GM12878 (cell line): ENCODE measurements at regions not wholly inside any gene's neighbourhood (a gene's known extent, or its start where the extent isn't known, plus 50 kb on each side); places are given as distances from the start of the nearest gene placed in this dataset.
"Not testable (repeated sequence)": the region's sequence is repeated elsewhere in the genome, so short reads cannot be mapped to it uniquely, and the experiment has no call there.

ENCODE experiments used
- ATAC-seq: fragments of 200-7000 bp; cut with Tn5 transposase; 3 replicates; pipeline ENCODE4 v1.9.1; 2020; ENCODE audit warnings: mild to moderate bottlenecking, moderate library complexity
- BruUV-seq: library from RNA; stranded (reverse); fragments of 400-500 nt; replicated peaks from 2 replicates; lab custom pipeline; 2021; lab: Mats Ljungman, UMichigan
- CTCF ChIA-PET: fragments of 300-600 bp; sonication (Branson Sonifier 250); formaldehyde crosslinking; extraction: SDS; loops from one replicate; lab custom pipeline; 2021; ENCODE audit warnings: inconsistent platforms; lab: Yijun Ruan, JAX
- POLR2A ChIA-PET: fragments of 350-600 bp; formaldehyde crosslinking; extraction: SDS; loops from one replicate; lab custom pipeline; 2021; ENCODE audit warnings: inconsistent platforms; lab: Charles Lee
- RAD21 ChIA-PET: fragments of 300-600 bp; sonication (Branson Sonifier 250); formaldehyde crosslinking; loops from one replicate; lab custom pipeline; 2023; ENCODE audit warnings: antibody characterized with exemption; ENCODE audit not compliant: unreplicated experiment; lab: Charles Lee
- SMC1A ChIA-PET: fragments of 300-600 bp; sonication (Branson Sonifier 250); formaldehyde crosslinking; loops from one replicate; lab custom pipeline; 2023; ENCODE audit not compliant: unreplicated experiment, uncharacterized antibody; lab: Charles Lee
- DNase-seq: peaks from one replicate; pipeline ENCODE4 v3.0.0-alpha.2; 2011; ENCODE audit warnings: low read depth, low spot score
- FAIRE-seq: peaks from 3 replicates; lab custom pipeline; 2011; peaks lifted over from hg19 to GRCh38; lab: Jason Lieb, UNC
- H2AFZ ChIP-seq: 2 replicates; pipeline ENCODE4 v1.6.0; 2011; ENCODE audit warnings: low read depth, low read length, control low read depth; ENCODE audit not compliant: control insufficient read depth
- H3K27ac ChIP-seq: 2 replicates; pipeline ENCODE4 v1.5.1; 2011; ENCODE audit warnings: control low read depth; ENCODE audit not compliant: control insufficient read depth, insufficient read depth
- H3K27me3 ChIP-seq, 2 experiments: replicated peaks in 1 of 2; 2 replicates each; pipeline versions ENCODE4 v1.6.0 to v1.6.1; 2011; ENCODE audit warnings: low read length in 1 of 2; ENCODE audit not compliant: control insufficient read depth in 2 of 2, insufficient read depth in 2 of 2
- H3K36me3 ChIP-seq, 2 experiments: 2 replicates each; pipeline ENCODE4 v1.5.1; 2011; ENCODE audit warnings: low read length in 1 of 2; ENCODE audit not compliant: control insufficient read depth in 2 of 2, insufficient read depth in 2 of 2
- H3K4me1 ChIP-seq: 2 replicates; pipeline ENCODE4 v1.6.1; 2011; ENCODE audit warnings: mild to moderate bottlenecking, low read length, moderate library complexity, mixed read lengths; ENCODE audit not compliant: control insufficient read depth, insufficient read depth
- H3K4me2 ChIP-seq: 2 replicates; pipeline ENCODE4 v1.6.0; 2011; ENCODE audit warnings: control low read depth; ENCODE audit not compliant: control insufficient read depth, insufficient read depth
- H3K4me3 ChIP-seq: fragments of 200-600 bp; sonication (generic); 2 replicates; pipeline ENCODE4 v1.5.1; 2016
- H3K79me2 ChIP-seq: 2 replicates; pipeline ENCODE4 v1.6.0; 2011; ENCODE audit warnings: low read length; ENCODE audit not compliant: control insufficient read depth, insufficient read depth
- H3K9ac ChIP-seq: 2 replicates; pipeline ENCODE4 v1.8.0; 2011; ENCODE audit warnings: low read length, control low read depth, mixed read lengths; ENCODE audit not compliant: control insufficient read depth, insufficient read depth
- H3K9me3 ChIP-seq: replicated peaks from 3 replicates; pipeline ENCODE4 v1.5.1; 2011; ENCODE audit warnings: mild to moderate bottlenecking, low read length; ENCODE audit not compliant: control insufficient read depth, insufficient read depth
- H4K20me1 ChIP-seq: 2 replicates; pipeline ENCODE4 v1.6.0; 2011; ENCODE audit not compliant: control insufficient read depth, insufficient read depth
- WGBS: methylation state at CpG from one replicate; pipeline ENCODE4 v1.1.6; 2016; ENCODE audit warnings: low lambda C conversion rate; ENCODE audit not compliant: insufficient replicate concordance, insufficient coverage; ENCODE audit errors: missing lambda C conversion rate; 5-methylcytosine and 5-hydroxymethylcytosine counted together
- in situ Hi-C: fragments of 300-500 bp; cut with MboI; formaldehyde crosslinking; loops from 9 replicates; pipeline ENCODE4 v1.14.3; 2018; ENCODE audit warnings: mixed read lengths
- intact Hi-C: fragments of 100-400 bp; cut with micrococcal nuclease; formaldehyde crosslinking; loops from one replicate; pipeline ENCODE4 v1.14.2; 2022; ENCODE audit not compliant: unreplicated experiment

DNA sequence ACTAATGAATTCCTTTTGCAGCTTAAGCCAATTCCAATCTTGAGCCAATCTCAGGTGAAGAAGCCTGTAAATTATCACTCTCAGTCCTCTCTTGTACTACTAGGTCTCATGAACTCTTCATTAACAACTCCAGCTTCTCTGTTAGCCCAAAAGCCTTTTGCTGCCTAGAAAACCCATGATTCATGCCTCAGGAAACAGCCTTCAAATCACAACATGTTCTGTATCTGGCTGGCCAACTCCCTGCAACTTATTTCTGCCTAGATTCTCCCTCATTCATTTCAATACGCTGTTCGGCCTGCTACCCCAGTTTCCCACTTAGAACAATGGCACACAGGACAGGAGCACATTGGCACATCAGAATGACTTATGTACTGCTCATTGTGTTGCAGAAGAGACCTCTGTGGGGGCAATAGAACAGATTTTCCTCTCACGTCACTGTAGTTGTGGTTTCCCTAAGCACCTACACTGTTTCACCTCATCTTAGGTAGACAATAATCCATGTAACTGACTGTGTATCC lies 395.4 kb downstream of the OR4F29 start:
- SMC1A ChIA-PET, H3K4me2 ChIP-seq, BruUV-seq, H3K27ac ChIP-seq, H3K36me3 ChIP-seq, in situ Hi-C loops, RAD21 ChIA-PET, H3K9me3 ChIP-seq, POLR2A ChIA-PET, ATAC-seq, H3K4me1 ChIP-seq, FAIRE-seq, intact Hi-C loops, H2AFZ ChIP-seq, H4K20me1 ChIP-seq, H3K79me2 ChIP-seq, H3K4me3 ChIP-seq, H3K9ac ChIP-seq, H3K27me3 ChIP-seq, DNase-seq, CTCF ChIA-PET: not testable (repeated sequence)
- 0% methylated on average over 2 of the region's 3 CpGs for WGBS

DNA sequence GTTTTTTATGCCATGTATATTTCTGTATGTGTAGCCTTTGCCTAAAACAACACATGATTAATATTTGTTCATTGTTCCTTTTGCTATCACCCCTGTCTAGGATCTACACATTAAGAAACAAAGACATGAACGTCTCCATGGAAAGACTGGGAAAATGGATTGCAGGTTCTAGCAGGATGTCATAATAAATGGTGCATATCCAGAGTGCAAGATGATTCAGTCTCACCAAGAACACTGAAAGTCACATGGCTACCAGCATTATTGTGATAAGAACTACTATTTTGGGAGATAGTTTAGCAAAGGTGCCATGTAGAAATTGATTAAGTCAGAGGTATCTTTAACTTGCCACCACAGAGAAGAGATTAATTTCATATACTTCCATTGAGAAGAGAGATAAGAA lies 398.3 kb downstream of the OR4F29 start:
- H4K20me1 ChIP-seq, BruUV-seq, H3K9ac ChIP-seq, H2AFZ ChIP-seq, H3K4me1 ChIP-seq, H3K27me3 ChIP-seq, H3K79me2 ChIP-seq, H3K27ac ChIP-seq, in situ Hi-C loops, FAIRE-seq, H3K9me3 ChIP-seq, H3K4me2 ChIP-seq, SMC1A ChIA-PET, CTCF ChIA-PET, DNase-seq, POLR2A ChIA-PET, H3K36me3 ChIP-seq, intact Hi-C loops, H3K4me3 ChIP-seq, RAD21 ChIA-PET, ATAC-seq: not testable (repeated sequence)
- WGBS: no CpG with 5 or more reads among the region's 1 CpG

DNA sequence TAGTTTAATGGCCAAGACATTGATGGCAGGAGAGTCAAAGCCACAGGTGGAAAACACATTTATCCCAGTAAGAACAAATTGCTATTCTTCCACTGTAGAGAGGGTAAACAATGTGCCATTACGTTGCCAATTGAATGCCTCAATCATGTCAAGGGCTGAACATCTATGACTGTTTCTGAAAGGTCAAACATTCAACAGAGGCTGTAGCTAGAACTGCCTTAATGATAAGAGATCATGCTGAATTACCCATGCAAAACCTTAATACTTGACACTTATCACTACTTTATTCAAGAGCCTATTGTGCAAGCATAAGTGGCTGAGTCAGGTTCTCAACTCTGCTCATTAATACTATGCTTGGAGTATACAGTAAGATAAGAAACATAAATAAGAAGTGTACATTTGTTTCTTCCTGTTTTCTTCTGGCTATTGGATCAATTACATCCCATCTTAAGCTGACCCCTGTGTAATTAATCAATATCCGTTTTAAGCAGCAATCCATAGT lies 409.5 kb downstream of the OR4F29 start:
- H3K36me3 ChIP-seq, in situ Hi-C loops, BruUV-seq, SMC1A ChIA-PET, H3K27ac ChIP-seq, H3K9me3 ChIP-seq, FAIRE-seq, H3K4me3 ChIP-seq, ATAC-seq, intact Hi-C loops, H4K20me1 ChIP-seq, H3K9ac ChIP-seq, RAD21 ChIA-PET, CTCF ChIA-PET, DNase-seq, H3K79me2 ChIP-seq, H3K4me2 ChIP-seq, H3K4me1 ChIP-seq, POLR2A ChIA-PET, H2AFZ ChIP-seq, H3K27me3 ChIP-seq: not testable (repeated sequence)
- no CpG with 5 or more reads among the region's 2 CpGs for WGBS

DNA sequence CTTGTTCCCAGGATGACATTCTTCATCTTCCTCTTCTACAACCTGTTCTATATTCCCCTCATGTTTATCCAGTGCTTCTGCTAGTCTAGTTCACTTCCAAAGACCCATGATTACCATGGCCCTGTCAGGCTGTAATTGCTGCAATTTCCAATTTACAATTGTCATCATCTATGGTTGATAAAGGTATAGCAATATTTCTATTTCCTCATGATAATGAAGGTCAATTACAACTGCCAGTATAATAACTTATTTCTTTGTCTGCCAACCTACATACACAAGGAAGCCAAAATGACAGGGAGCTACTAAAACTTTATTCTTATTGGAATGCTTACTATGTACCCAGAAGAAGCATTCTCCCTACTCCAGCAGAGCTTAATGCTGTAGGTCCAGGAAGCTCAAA lies 410.3 kb downstream of the OR4F29 start:
- H3K4me2 ChIP-seq, in situ Hi-C loops, POLR2A ChIA-PET, SMC1A ChIA-PET, DNase-seq, H4K20me1 ChIP-seq, H3K36me3 ChIP-seq, H3K9ac ChIP-seq, CTCF ChIA-PET, H3K9me3 ChIP-seq, H3K4me3 ChIP-seq, FAIRE-seq, intact Hi-C loops, ATAC-seq, H3K27me3 ChIP-seq, H3K79me2 ChIP-seq, RAD21 ChIA-PET, BruUV-seq, H2AFZ ChIP-seq, H3K4me1 ChIP-seq, H3K27ac ChIP-seq: not testable (repeated sequence)
